ELF-1 (cell line): ENCODE measurements at regions not wholly inside any gene's neighbourhood (a gene's known extent, or its start where the extent isn't known, plus 50 kb on each side); places are given as distances from the start of the nearest gene placed in this dataset.

Experiments used
- DNase-seq: peaks from one replicate; pipeline ENCODE4 v3.0.0-alpha.2; 2016; ENCODE audit warnings: low read depth, low spot score

DNA sequence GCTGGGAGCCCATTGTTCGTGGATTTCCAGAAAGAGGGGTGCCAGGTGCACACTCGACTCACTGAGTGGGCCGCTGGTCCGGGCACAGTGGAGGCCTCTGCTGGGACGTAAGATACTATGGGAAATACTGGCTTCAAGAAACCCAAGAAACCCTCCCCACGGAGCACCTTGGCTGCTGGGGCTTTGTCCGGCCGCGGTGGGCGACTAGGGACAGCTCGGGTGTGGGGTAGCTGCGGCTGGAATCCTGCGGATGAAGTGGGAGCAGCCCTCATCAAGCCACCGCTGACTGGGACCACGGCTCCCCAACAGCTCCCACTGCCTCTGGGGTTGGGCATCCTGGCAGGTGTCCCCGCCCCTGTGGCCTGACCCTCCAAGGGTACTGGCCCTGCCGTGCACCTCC lies 69.5 kb upstream of the GATA5 start:
- DNase-seq, result no peak

DNA sequence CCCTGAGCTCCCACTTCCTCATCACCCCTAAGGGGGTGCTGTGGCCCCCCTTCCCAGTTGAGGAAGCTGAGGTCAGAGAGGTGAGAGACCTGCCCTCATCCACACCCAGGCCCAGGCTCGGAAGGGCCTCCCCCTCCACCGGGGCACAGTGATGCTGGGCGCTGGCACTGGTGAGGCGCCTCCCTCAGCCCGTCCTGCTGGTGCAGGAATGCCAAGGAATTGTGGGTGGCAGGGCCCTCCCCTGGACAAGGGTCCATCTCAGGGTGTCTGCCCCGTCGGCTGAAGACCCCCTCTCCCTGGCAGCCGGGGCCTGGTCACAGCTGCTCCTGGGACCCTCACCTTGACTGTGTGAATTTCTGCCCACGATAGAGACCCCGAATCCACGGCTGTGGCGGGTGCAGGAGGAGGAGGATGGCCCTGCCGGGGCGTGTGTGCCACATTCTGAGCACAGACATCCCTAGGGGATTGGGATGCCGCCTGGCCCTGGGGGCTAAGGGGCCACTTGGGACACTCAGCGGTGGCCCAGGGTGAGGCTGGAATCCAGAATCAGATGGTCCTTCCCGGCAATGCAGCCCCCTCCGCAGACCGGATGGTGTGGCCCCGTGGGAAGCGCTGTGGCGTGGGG lies 70.2 kb upstream of the GATA5 start:
- DNase-seq, result no peak

DNA sequence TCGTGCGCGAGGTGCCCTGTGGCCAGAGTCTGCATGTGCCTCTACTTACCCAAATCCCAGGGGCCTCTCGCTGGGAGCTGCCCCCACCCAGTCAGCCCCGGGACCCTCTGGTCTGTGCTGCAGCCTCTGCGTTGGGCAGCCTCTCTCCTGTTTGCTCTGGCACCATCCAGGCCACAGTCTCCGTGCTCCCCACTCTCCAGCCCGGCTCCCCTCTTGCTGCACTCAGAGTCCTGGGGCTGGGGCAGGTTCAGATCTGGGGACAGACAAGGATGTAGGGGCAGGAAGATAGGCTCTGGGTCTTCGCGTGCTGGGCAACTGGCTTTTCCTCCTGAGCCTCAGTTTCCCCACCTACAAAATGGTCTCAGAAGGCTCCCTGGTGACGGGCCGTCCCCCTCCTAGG lies 70.8 kb upstream of the GATA5 start:
- DNase-seq, result no peak

DNA sequence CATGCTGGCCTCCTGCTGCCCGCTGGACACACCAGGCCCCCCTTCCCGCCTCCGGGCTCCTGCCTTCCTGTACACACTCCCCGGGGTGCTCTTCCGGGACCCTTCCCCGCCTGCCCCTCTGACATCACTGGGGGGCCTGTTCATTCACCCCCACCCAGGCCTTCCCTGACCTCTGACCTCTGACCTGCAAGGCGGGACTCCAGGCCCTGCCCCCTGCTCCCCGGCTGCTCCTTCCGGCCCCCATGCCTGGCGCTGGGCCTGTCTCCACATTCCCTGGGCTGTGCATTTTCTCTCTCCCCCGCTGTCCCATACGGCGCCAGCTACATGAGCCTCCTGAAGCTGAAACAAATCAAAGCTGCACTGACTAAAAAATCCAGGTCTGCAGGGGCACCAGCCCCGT lies 71.6 kb upstream of the GATA5 start:
- no peak for DNase-seq

DNA sequence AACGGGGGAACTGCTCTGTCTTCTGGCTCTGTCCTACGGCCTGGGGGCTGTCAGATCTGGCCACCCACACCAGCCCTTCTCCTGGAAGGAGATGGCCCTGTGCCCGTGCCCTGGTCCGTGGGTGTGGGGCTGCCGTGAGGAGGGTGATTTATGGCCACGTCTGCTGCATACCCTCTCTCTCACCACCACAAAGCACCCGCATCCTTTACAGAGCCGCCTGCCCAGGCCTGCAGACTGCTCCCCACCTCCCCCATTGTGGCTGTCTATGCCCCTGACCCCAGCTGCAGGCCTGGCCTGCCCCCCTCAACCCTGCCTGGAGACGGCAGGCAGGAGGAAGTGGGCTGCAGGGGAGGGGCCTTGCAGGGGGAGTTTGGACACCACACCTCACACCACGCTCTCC lies 72.7 kb upstream of the GATA5 start:
- no peak for DNase-seq

DNA sequence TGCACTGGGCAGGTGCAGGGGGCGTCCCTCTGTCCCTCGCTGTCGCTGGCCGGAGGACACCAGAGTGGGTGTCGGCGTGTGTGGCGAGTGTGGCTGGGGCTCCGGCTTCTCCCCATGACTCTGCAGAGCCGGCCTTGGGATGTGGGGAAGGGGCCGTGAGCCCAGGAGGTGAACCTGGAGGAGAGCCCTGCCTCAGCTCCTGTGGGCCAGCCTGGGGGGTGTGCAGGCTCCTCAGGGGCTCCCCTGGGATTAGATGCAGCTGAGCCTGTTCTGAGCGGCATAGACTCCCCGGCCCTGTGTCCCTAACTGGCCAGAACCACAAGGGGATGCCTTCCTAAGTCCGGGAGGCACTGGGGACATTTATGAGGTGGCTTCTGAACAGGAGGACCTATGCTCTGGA lies 73.2 kb upstream of the GATA5 start:
- no peak for DNase-seq

DNA sequence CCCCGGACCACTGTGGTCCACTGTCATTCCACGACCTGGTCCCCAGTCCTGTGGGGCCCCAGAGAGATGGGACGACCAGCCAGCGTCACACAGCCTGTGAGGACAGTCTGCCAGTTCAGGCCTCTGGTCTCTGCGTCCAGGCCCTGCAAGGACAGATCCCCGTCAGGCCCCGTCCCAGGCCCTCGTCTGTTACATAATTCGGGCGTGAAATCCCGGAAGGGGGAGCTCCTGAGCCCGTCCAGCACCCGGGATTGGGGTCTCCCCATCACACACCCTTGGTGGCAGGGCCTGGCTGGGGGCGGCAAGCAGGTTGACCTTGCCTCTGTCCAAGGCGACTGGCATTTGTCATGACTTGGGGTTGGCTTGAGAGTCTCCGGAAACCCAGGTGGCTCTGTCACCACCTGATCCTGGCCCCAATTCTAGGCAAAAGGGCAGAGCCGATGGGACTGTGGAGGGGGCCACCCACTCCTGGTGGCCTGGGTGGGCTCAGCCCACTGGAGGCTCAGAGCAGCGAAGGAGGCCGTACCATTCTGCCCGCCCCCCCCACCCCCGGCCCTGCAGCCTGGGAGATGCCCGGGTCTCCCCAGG lies 73.8 kb upstream of the GATA5 start:
- DNase-seq, result no peak

DNA sequence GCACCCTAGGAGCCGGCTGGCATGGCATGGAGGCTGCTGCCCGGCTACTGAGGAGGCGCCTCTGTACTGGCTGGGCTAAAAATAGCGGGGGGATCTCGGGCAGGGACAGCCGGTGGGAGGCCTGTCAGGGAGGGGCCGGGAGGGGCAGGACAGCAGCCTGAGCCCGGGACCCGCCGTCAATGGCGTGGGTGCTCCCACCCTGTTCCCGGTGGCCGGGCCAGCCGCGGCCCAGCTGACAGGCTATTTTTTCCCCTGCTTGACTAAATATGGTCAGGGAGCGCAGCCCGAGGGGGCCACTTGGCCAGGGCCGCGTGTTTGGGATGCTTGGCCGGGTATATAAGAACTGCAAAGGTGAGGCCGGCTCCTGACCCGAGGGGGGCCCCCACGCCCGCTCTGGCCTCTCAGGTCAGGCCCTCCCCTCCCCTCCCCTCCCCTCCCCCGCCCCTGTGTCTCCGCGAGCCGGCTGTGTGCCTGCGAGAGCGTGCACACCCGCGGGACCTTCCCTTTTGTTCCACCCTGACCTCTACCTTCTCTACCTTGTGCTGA lies 74.4 kb upstream of the GATA5 start:
- no peak for DNase-seq

DNA sequence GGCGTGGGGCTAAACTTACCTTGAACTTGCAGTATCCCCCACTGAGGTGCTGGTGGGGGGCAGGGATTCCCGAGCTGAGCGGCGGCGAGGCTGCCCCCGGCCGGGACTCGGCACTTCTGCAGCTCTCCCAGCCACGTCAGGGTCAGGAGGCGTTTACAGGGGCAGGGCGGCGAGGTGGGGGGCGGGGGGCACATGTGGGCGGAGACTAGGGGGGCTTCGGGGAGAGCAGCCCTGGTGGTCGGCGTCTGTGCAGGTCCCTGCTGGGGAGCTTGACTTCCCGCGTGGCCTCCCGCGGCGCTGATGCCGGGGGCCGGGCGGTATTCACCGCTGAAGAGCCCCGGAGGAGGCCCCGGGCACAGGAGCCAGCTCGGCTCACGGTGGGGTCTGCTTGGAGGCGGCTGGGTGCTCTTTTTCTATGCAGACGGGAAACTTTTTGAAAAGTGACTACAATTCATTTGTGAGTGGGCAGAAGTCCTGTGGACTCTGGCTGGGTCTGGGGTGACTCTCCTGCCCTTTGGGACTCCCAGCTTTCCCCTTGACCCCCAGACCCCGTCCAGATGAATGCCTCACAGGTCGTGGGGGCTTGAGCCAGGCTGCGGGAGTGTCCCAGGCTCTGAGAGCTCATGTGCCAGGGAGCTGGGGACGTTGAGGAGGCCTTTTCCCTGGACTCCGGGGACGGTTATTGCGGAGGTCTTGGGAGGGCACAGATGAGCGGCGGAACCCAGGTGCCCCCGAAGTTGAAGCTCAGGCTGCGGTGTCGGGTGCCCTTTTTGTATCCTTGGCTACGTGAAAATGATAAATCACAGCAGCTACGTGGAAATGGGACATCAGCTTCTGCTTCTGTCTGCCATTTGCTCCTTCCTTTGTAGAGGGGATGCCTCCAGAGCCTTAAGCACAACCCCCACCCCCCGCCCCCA lies 75.9 kb upstream of the GATA5 start:
- DNase-seq, result no peak

DNA sequence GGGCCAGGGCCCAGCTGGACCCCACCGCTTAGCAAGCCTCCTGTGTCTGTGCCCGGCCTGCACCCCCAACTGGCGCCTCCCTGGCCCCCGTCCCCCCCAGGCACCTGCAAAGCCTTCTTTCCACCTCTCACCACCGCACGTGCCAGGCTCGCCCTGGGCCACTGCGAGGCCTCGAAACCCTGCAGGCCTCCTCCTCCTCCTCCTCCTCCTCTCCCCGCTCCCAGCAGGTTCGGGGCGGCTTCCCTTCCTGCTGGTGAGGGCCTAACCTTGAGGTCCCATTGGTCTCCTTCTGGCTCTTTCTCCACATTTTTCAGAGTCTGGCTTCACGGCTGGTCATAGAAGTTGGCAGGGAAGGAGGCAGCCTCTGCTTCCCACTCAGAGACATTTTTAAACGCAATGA lies 76.8 kb upstream of the GATA5 start:
- DNase-seq, result no peak

DNA sequence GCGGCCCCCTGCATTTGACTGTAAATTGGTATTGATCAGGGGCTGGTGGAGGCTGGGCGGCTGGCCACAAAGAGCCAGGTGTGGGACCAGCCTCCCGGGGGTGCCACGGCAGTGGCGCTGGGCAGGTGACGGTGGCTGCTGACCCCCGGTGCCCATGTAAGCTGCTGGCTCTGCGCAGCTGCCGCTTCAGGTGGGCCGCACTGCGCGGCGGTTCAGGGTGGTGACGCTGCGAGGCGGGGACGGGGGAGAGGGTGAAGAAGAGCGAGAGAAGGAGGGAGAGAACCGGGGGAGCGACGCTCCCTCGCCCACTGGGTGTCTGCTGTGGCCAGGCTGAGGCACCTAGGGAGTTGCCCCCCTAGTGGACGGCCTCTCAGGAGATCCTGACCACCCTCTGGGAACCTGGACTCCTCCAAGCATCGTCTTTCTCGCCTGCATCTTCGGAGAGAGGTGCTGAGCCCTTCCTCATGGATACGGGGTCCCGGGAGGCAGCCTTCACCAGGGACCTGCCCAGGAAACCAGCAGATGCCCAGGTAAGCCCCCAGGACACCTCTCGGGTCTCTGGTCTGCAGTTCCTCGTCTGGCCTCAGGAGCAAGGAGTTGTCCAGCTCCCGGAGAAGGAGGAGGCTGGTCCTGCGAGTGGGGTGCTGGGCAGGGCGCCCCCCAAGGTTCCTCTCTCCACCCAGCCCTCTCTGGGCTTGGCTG lies 77.5 kb upstream of the GATA5 start:
- DNase-seq, result no peak

DNA sequence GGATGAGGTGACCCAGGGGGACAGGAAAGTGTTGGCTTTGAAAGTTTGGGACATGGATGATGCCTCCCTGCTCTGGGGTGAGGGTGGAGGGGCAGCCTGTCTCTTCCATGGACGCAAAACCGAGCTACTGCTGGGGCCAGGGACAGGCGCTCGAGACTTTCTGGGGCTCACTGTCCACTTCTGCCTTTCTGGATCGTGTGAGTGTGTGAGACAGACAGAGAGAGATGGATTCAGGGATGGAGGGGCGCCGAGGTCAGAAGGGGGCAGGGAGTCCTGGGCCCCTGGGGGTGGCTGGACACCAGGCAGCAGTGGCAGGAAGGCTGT lies 78.0 kb upstream of the GATA5 start:
- no peak for DNase-seq

DNA sequence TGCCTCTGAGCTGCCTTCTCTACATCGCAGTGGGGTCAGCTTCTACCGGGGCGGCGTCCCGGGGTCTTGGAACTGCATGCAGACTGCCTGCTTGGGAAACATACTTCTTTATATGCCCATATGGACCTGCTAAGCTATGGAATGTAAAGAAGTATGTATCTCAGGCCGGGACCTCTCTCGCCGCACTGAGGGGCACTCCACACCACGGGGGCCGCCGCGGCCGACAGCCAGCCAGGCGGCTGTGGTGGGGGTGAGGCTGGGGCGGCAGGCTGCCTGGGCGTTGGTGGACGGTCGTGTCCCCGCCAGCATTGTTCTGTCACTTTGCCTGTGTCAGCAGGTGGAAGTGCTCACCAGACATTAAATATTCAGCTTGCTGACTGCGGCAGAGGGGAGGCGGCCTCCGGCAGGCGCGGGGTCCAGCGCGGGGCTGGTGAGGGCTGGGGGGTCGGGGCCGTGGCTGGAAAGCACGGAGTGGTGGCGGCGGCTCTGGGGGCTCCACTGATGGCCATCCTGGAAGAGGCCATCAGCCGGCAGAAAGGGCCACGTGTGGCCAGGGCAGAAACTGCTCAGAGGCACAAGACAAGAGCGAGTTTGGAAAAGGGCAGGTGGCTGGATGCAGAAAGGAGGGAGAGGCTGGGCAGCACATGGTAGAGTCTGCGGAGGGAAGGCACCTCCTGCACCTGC lies 78.6 kb upstream of the GATA5 start:
- no peak for DNase-seq

DNA sequence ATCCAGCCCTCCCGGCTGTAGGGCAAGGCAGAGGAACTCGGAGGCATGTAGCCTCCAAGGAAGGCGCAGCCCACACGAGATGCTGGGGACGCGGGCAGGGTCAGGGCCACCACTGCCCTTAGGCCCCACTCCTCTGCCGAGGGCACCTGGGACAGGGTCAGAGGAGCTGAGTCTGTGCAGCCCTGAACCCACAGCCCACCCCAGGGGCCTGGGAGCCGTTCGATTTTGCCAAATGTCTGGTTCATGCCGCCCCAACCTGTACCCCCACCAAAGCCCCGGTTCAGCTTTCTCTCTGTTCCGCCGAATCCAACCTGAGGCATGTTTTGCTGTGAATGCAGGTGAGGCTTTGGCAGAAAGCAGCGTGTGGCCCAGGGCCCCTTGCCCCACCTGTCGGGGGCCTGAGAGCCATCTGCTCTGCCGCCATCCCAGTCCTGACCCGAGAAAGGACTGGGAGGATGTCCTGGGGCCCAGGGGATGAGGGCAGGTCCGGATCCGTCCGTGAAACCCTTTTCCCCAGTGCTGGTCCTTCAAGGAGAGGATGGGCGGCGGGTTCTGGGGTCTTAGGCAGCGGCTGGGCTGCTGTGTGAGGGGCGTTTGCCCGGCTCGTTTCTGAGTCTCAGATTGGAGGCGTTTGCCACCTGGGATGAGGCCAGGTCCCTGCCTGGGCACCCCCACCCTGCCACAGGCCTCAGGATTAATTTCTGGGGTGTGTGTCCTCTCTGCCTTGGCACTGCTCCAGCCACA lies 79.3 kb upstream of the GATA5 start:
- no peak for DNase-seq

DNA sequence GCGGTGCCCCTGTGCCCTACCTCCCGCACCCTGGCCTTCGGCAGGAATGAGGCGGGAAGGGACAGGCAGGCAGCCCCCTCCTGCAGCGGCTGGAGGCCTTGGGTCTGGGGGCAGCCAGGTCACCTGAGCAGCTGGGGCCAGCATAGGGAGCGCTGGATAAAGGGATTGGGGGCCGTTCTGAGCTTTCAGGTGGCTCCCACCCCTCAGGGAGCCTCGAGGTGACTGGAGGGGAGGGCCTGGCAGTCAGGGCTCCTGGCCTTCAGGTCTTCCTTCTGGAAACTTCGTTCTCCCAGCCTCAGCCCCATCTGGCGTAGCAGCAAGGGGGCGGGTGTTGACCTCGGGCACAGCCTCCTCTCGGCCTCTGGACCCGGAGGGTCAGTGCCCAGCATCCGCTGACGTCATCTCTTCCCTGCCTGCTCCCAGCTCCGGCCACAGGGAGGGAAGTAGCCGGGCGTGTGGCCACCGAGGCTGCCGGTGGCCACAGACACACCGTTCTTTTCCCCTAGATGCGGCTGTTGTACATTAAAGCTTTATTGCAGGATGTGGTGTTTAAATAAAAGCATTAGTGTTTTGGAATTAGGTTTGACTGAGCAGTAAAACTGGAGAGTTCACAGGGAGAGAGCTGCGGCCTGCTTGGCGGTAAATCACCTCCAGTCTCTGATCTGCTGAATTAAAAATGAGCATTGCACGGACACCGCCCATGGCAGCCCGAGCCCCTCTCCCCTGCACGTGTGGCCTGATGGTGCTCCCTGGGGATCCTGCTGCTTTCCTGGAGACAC lies 80.0 kb upstream of the GATA5 start:
- no peak for DNase-seq

DNA sequence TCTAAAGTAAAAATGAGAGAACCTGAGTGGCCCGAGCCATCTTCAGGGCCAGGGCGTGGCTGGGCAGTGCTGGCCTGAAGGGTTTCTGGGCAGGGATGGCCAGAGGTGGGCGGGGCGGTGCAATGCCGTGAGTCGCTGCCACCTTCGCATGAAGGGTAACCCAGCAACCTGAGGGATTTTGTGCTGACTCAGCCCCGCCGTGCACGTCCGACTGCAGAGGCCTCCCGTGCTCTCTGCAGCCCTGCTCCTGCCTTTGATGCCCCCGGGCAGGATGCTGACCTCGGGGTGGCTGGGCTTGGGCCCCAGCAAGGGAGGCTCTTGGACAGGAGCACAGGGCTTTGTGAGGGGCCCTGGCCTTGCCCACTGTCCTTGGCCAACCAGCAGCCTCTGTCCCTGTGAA lies 81.7 kb upstream of the GATA5 start:
- DNase-seq, result peak; percentile 49

DNA sequence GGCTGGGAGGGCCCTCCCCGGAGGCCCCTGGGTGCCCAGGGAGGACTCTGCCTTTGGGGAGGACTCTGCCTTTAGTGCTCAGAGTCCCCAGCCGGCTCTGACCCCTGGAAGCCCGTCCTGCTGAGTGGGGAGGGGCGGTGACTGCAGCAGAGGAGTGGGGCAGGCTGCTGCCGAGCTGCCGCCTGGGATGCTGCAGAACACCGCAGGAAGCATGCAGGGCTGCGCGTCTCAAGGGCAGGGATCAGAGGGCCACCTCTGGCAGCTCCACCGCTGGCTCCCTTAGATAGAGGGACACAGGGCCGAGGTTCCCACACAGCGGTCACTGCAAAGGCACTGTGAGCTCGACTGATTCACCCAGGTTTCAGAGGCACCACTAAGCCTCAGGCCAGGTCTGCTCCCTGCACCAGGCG lies 82.2 kb upstream of the GATA5 start:
- peak; percentile 29 for DNase-seq

DNA sequence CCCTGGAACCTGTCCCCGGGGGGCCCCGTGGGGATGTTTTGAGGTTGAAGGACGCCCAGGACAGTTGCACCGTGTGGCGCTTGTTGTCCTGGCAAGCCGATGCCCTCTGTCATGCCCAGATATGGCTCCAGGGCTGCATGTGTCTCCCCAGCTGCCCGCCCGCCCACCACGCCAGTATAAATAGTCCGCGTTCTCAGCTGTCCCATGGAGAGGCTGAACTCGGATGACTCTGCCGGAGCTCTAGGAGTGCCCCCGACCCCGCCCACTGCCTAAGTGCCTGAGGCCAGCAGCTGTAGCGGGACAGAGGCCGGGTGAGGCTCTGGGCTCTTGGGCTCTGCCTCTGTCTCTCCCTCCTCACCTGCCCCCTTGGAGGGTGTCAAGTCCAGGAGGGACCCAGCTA lies 83.0 kb upstream of the GATA5 start:
- DNase-seq, result peak; percentile 79

DNA sequence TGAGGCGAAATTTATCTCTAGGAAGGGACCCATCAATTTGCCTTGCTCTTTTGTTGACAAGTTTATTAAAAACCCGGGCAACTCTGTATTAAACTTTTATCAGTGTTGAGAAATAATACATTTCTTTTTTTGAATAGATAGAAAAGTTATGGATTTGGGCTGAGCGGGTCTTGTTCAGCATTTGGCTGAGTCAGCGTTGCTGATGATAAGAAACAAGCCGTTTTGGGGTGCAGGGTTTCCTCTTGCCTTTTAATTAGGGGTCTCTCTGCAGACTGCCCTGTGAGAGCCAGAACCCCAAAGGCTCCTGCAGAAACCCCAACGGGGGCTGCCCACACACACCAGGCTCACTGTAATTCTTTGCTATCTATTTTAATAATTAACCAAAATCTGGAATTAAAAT lies 82.1 kb upstream of the SLCO4A1 start:
- no peak for DNase-seq

DNA sequence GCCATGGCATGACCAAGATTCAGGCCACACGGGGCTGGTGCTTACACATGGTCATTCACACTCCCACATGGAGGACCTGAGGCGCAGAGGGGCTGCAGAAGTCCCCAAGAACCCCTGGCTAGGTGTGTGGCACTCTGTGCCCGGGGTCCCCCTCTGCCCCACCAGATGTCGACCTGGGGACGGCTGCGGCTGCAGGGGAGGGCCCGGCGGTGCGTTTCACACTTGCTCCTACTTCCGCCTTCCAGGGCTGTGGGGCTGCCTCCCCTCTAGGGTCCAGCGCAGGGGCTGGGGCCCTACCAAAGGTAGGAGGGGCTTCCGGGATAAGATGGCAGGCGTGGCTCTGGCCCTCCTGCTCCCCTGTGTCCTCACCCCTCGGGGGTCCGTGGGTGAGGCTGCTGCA lies 81.1 kb upstream of the SLCO4A1 start:
- DNase-seq, result no peak
